ENCODE measurements at regions not wholly inside any gene's neighbourhood (a gene's known extent, or its start where the extent isn't known, plus 50 kb on each side); places are given as distances from the start of the nearest gene placed in this dataset.

DNA sequence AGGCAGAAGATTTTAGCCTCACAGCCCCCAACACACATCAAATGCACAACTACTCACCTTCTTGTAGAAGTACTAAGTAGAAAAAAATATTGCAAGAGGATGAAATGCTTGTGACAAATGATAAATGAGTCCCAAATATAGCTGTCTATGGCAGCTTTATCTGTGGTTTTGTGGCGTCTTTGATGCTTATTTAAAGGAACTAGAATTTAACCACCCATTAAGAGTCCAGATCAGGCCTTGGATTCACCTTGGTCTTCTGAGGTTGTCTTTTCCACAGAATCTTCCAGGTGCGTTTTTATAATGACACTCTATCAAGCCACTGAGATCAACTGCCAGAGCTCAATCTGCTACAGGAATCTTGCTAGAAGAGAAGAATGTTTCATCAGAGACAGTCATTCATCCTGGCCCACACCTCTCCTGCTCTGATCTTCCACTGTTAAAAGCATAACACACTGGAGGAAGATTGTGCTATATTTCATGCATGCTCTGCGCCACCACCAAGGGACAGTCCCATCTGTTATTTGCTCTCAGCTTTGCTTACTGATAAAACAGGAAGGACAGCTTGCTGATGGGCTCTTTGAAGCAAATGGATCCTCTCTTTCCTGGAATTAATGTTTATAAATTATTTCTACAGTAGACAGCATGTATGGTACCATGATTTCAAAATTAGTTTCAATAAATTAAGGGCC is 144.1 kb downstream of the SLC7A11 start:
- no peak overlapping the region for H3K27ac ChIP-seq
- intact Hi-C loops (cut with DNase I; ENCODE audit: low total_unique reads) = no loop called here
- H3K36me3 ChIP-seq (ENCODE audit: low read depth, missing control alignments) = no peaks in the 10 kb centered on the region
- H3K4me1 ChIP-seq = no peaks in the 10 kb centered on the region
- DNase-seq = no peak
- TF ChIP-seq, protein P1, sequence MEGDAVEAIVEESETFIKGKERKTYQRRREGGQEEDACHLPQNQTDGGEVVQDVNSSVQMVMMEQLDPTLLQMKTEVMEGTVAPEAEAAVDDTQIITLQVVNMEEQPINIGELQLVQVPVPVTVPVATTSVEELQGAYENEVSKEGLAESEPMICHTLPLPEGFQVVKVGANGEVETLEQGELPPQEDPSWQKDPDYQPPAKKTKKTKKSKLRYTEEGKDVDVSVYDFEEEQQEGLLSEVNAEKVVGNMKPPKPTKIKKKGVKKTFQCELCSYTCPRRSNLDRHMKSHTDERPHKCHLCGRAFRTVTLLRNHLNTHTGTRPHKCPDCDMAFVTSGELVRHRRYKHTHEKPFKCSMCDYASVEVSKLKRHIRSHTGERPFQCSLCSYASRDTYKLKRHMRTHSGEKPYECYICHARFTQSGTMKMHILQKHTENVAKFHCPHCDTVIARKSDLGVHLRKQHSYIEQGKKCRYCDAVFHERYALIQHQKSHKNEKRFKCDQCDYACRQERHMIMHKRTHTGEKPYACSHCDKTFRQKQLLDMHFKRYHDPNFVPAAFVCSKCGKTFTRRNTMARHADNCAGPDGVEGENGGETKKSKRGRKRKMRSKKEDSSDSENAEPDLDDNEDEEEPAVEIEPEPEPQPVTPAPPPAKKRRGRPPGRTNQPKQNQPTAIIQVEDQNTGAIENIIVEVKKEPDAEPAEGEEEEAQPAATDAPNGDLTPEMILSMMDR (IDR thresholded peaks at IDR 0.05) = no peak
- no peak for TF ChIP-seq POLR2A (IDR thresholded peaks at IDR 0.05)
- no peak overlapping the region for H3K4me3 ChIP-seq
- H3K27me3 ChIP-seq = no peaks in the 10 kb centered on the region
- H3K9me3 ChIP-seq = no peaks in the 10 kb centered on the region
- 74 to 79% methylated on average over 3 of the region's 3 CpGs for WGBS, 2 donors

GRCh38 chr4:138096384-138097062 is 145.6 kb downstream of the SLC7A11 start:
- 70 to 75% methylated on average over 4 of the region's 4 CpGs for WGBS, 2 donors
- Histone ChIP-seq H3K9me3 (no peaks in the 10 kb centered on the region), H3K4me3 (no peak overlapping the region), H3K27ac (no peak overlapping the region), H3K27me3 (no peaks in the 10 kb centered on the region), H3K36me3 (ENCODE audit: low read depth, missing control alignments) (no peaks in the 10 kb centered on the region), H3K4me1 (no peaks in the 10 kb centered on the region)
- no peak for DNase-seq
- TF ChIP-seq POLR2A (IDR thresholded peaks at IDR 0.05) = no peak
- TF ChIP-seq, protein P1 (IDR thresholded peaks at IDR 0.05) = no peak
- intact Hi-C loops (cut with DNase I; ENCODE audit: low total_unique reads) = no loop called here

- TF ChIP-seq, protein P1 (IDR thresholded peaks at IDR 0.05) = no peak
- no peak for TF ChIP-seq POLR2A (IDR thresholded peaks at IDR 0.05)
- no peaks in the 10 kb centered on the region for H3K27me3 ChIP-seq
- no peaks in the 10 kb centered on the region for H3K4me1 ChIP-seq
- 83% methylated on average over 5 of the region's 5 CpGs for WGBS, 2 donors
- no peaks in the 10 kb centered on the region for H3K36me3 ChIP-seq (ENCODE audit: low read depth, missing control alignments)
- H3K9me3 ChIP-seq = no peaks in the 10 kb centered on the region
- no peak overlapping the region for H3K27ac ChIP-seq
- intact Hi-C loops (cut with DNase I; ENCODE audit: low total_unique reads) = no loop called here
- DNase-seq = no peak
- no peak overlapping the region for H3K4me3 ChIP-seq
Observed at GRCh38 chr4:138095378-138095777, 146.8 kb downstream of the SLC7A11 start.

- no peak for DNase-seq
- intact Hi-C loops (cut with DNase I; ENCODE audit: low total_unique reads) = no loop called here
Observed at GRCh38 chr4:138092060-138092459, 150.1 kb downstream of the SLC7A11 start.

More at GRCh38 chr4:138092060-138092459, 150.1 kb downstream of the SLC7A11 start:
- Histone ChIP-seq H3K4me1 (no peaks in the 10 kb centered on the region), H3K4me3 (no peak overlapping the region), H3K36me3 (ENCODE audit: low read depth, missing control alignments) (no peaks in the 10 kb centered on the region), H3K27me3 (no peaks in the 10 kb centered on the region), H3K9me3 (no peaks in the 10 kb centered on the region), H3K27ac (no peak overlapping the region)
- WGBS, 2 donors = 90% methylated on average over 6 of the region's 6 CpGs
- TF ChIP-seq POLR2A (IDR thresholded peaks at IDR 0.05) = no peak
- TF ChIP-seq, protein P1 (IDR thresholded peaks at IDR 0.05) = no peak

All from testis (tissue), 2 donors.